ENCODE measurements at regions not wholly inside any gene's neighbourhood (a gene's known extent, or its start where the extent isn't known, plus 50 kb on each side); places are given as distances from the start of the nearest gene placed in this dataset.

- Histone ChIP-seq H3K9me3 (no peaks in the 10 kb centered on the region), H3K4me3 (no peak overlapping the region), H3K36me3 (no peaks in the 10 kb centered on the region), H3K27ac (no peak overlapping the region), H3K27me3 (no peaks in the 10 kb centered on the region), H3K4me1 (no peaks in the 10 kb centered on the region)
- no peak for TF ChIP-seq CTCF (IDR thresholded peaks at IDR 0.05)
- no peak for ATAC-seq
- no peak for DNase-seq
- intact Hi-C loops (cut with DNase I): no loop called here
Measured at GRCh38 chr2:850429-850828, 100.2 kb upstream of the SNTG2 start.

GRCh38 chr2:848099-848498 is 102.5 kb upstream of the SNTG2 start:
- Histone ChIP-seq H3K36me3 (no peaks in the 10 kb centered on the region), H3K27me3 (no peaks in the 10 kb centered on the region), H3K9me3 (no peaks in the 10 kb centered on the region), H3K4me3 (no peak overlapping the region), H3K4me1 (no peaks in the 10 kb centered on the region), H3K27ac (no peak overlapping the region)
- DNase-seq (no peak), ATAC-seq (no peak)
- intact Hi-C loops (cut with DNase I): no loop called here
- no peak for TF ChIP-seq CTCF (IDR thresholded peaks at IDR 0.05)

- intact Hi-C loops (cut with DNase I): no loop called here
- Histone ChIP-seq H3K27me3 (no peaks in the 10 kb centered on the region), H3K4me3 (no peak overlapping the region), H3K4me1 (no peaks in the 10 kb centered on the region), H3K27ac (no peak overlapping the region), H3K36me3 (no peaks in the 10 kb centered on the region), H3K9me3 (no peaks in the 10 kb centered on the region)
- DNase-seq: no peak
- no peak for TF ChIP-seq CTCF (IDR thresholded peaks at IDR 0.05)
- ATAC-seq: no peak
Measured at GRCh38 chr2:847669-848068, 103.0 kb upstream of the SNTG2 start.

- H3K9me3 ChIP-seq: no peaks in the 10 kb centered on the region
- H3K36me3 ChIP-seq: no peaks in the 10 kb centered on the region
- TF ChIP-seq CTCF (IDR thresholded peaks at IDR 0.05): no peak
- intact Hi-C loops (cut with DNase I): no loop called here
- ATAC-seq (no peak), DNase-seq (no peak)
- no peaks in the 10 kb centered on the region for H3K4me1 ChIP-seq
- H3K27me3 ChIP-seq: no peaks in the 10 kb centered on the region
- H3K4me3 ChIP-seq: no peak overlapping the region
- H3K27ac ChIP-seq: no peak overlapping the region
Measured at GRCh38 chr2:844715-845114, 105.9 kb upstream of the SNTG2 start.

- Histone ChIP-seq H3K27me3 (no peaks in the 10 kb centered on the region), H3K4me1 (no peaks in the 10 kb centered on the region), H3K4me3 (no peak overlapping the region), H3K9me3 (no peaks in the 10 kb centered on the region), H3K27ac (no peak overlapping the region), H3K36me3 (no peaks in the 10 kb centered on the region)
- DNase-seq (no peak), ATAC-seq (no peak)
- intact Hi-C loops (cut with DNase I): no loop called here
- TF ChIP-seq CTCF (IDR thresholded peaks at IDR 0.05): no peak
Measured at GRCh38 chr2:842151-842803, 108.4 kb upstream of the SNTG2 start.

Data from left lung (tissue), 4 donors.